HUES6 (cell line): ENCODE measurements at regions not wholly inside any gene's neighbourhood (a gene's known extent, or its start where the extent isn't known, plus 50 kb on each side); places are given as distances from the start of the nearest gene placed in this dataset.

Experiments used
- H3K27ac ChIP-seq: 2 replicates; pipeline ENCODE4 v1.7.0; 2013; ENCODE audit warnings: low read depth, mild to moderate bottlenecking, low read length, inconsistent platforms
- H3K27me3 ChIP-seq: 2 replicates; pipeline ENCODE4 v1.6.1; 2013; ENCODE audit warnings: low read length; ENCODE audit not compliant: control insufficient read depth, insufficient read depth
- H3K36me3 ChIP-seq: 2 replicates; pipeline ENCODE4 v1.6.1; 2013; ENCODE audit warnings: low read length; ENCODE audit not compliant: control insufficient read depth, insufficient read depth
- H3K4me1 ChIP-seq: 2 replicates; pipeline ENCODE4 v1.6.1; 2013; ENCODE audit warnings: low read length; ENCODE audit not compliant: control insufficient read depth, insufficient read depth
- H3K4me3 ChIP-seq: 2 replicates; pipeline ENCODE4 v1.5.1; 2013; ENCODE audit warnings: low read depth, low read length
- H3K9ac ChIP-seq: one replicate; pipeline ENCODE4 v1.6.1; 2013; ENCODE audit warnings: mild to moderate bottlenecking, low read length
- H3K9me3 ChIP-seq: 2 replicates; pipeline ENCODE4 v1.6.1; 2013; ENCODE audit warnings: low read depth, low read length; ENCODE audit not compliant: control insufficient read depth, insufficient read depth

- no peak overlapping the region for H3K9ac ChIP-seq
- no peak overlapping the region for H3K4me3 ChIP-seq
- no peaks in the 10 kb centered on the region for H3K36me3 ChIP-seq
- H3K27ac ChIP-seq: no peak overlapping the region
- no peaks in the 10 kb centered on the region for H3K4me1 ChIP-seq
- peaks cover 4% of the 10 kb centered on the region; the same call in 1 of the 2 replicates for H3K9me3 ChIP-seq
- H3K27me3 ChIP-seq: no peaks in the 10 kb centered on the region
These were observed 89.2 kb upstream of the MALRD1 start for GRCh38 chr10:18959369-18959768.

DNA sequence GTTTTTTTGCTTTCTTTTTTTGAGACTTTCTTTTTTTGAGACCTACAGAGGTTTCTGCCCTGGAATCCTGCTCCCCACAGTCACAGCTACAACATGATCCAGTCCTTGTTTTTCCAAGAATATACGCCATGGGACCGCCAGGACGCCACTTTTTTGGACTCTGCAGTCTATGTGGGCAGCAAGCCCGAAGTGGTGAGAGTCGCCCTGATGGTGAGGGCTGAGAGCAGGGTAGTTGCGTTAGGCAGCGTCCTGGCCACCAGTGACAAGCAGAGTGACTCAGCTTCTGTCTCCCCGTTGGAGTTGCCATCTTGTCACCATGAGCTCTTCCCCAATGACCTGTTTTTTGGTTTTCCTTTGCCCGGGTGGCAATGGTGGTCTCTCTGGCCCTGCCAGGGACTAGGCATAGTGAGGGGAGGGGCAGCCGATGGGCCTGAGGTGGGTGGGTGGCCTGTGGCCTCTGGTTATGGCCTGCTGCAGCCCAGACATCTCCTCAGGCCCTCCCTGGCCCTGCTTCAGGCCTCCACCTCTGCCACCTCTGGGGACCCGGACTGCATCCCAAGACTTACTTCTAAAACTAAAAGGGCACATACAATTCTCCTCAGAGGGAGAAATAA lies 88.0 kb upstream of the MALRD1 start:
- H3K4me1 ChIP-seq: no peaks in the 10 kb centered on the region
- H3K27me3 ChIP-seq: no peaks in the 10 kb centered on the region
- H3K9ac ChIP-seq: no peak overlapping the region
- H3K9me3 ChIP-seq: peaks cover 4% of the 10 kb centered on the region; the same call in 1 of the 2 replicates
- no peak overlapping the region for H3K4me3 ChIP-seq
- no peak overlapping the region for H3K27ac ChIP-seq
- no peaks in the 10 kb centered on the region for H3K36me3 ChIP-seq

GRCh38 chr10:18968159-18968558 lies 80.4 kb upstream of the MALRD1 start:
- Histone ChIP-seq H3K27me3 (no peaks in the 10 kb centered on the region), H3K36me3 (no peaks in the 10 kb centered on the region), H3K4me3 (no peak overlapping the region), H3K4me1 (no peaks in the 10 kb centered on the region), H3K9ac (no peak overlapping the region), H3K27ac (no peak overlapping the region), H3K9me3 (no peaks in the 10 kb centered on the region)

DNA sequence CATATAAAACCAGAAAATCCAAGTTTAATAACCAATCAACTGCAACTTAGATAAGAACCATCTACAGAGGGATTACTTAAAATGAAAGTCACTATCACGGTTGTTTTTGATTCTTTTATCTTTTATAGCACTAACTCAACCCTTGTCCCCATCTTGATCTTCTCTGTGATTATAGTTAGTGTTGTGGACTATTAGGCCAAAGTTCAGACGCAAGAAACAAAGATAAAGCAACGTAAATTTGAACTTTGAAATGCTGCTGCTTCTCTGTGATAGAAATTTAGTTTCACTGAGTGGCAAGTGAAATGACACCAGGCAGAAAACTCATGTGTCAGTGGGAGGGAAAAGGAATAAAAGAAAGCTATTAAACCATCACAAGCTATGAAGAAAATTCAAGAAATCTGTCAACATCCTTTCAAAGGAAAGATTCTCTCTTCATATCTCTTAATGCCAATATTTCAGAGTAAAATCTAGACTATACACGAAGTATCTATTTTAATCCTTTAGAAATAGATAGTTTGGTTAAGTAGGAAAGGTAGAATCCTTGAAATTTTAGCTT lies 71.8 kb upstream of the MALRD1 start:
- no peaks in the 10 kb centered on the region for H3K36me3 ChIP-seq

GRCh38 chr10:18980089-18980629 lies 68.4 kb upstream of the MALRD1 start:
- H3K27me3 ChIP-seq: no peaks in the 10 kb centered on the region
- no peak overlapping the region for H3K4me3 ChIP-seq
- H3K9ac ChIP-seq: no peak overlapping the region
- H3K9me3 ChIP-seq: no peaks in the 10 kb centered on the region
- H3K27ac ChIP-seq: no peak overlapping the region
- no peaks in the 10 kb centered on the region for H3K4me1 ChIP-seq
- no peaks in the 10 kb centered on the region for H3K36me3 ChIP-seq

More for the DNA sequence above, 71.8 kb upstream of the MALRD1 start:
- Histone ChIP-seq H3K4me3 (no peak overlapping the region), H3K9ac (no peak overlapping the region), H3K27me3 (no peaks in the 10 kb centered on the region), H3K9me3 (no peaks in the 10 kb centered on the region), H3K4me1 (no peaks in the 10 kb centered on the region), H3K27ac (no peak overlapping the region)

- H3K27ac ChIP-seq: no peak overlapping the region
- H3K4me3 ChIP-seq: no peak overlapping the region
- no peaks in the 10 kb centered on the region for H3K4me1 ChIP-seq
- no peak overlapping the region for H3K9ac ChIP-seq
- no peaks in the 10 kb centered on the region for H3K36me3 ChIP-seq
- H3K27me3 ChIP-seq: no peaks in the 10 kb centered on the region
- peaks cover 15% of the 10 kb centered on the region for H3K9me3 ChIP-seq
These were observed 64.1 kb upstream of the MALRD1 start for GRCh38 chr10:18984531-18984930.

DNA sequence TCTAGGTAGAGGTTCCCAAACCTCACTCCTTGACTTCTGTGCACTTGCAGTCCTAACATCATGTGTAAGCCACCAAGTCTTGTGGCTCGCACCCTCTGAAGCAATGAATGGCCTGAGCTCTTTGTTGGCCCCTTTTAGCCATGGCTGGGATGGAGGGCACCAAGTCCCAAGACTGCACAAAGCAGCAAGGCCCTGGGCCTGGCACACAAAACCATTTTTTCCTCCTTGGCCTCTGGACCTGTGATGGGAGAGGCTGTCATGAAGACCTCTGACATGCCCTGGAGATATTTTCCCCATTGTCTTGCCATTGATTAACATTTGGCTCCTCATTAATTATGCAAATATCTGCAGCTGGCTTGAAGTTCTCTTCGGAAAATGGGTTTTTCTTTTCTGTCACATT lies 60.3 kb upstream of the MALRD1 start:
- Histone ChIP-seq H3K4me1 (no peaks in the 10 kb centered on the region), H3K36me3 (no peaks in the 10 kb centered on the region), H3K4me3 (no peak overlapping the region), H3K27ac (no peak overlapping the region), H3K27me3 (no peaks in the 10 kb centered on the region), H3K9me3 (peaks cover 19% of the 10 kb centered on the region), H3K9ac (no peak overlapping the region)
